ENCODE measurements at regions not wholly inside any gene's neighbourhood (a gene's known extent, or its start where the extent isn't known, plus 50 kb on each side); places are given as distances from the start of the nearest gene placed in this dataset.
"Not testable (repeated sequence)": the region's sequence is repeated elsewhere in the genome, so short reads cannot be mapped to it uniquely, and the experiment has no call there.

DNA sequence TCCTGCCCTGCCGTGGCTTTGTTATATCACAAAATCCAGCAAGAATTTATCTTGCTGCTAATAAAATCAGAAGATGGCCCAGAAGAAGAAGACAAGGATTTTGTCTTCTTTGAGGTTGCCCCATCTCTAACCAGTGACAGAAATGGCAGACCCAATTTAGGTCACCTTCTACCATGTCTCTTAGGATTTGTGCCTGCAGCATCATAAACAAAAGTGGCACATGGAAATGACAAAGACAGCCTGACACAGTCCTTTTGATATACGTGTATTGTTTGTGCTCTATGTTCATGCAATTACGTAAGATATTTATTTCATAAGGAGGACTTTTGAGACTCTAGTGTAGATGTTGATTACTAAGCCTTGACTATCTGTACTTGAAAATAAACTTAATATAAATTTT lies 135.9 kb upstream of the TMTC4 start:
- no peak for DNase-seq

DNA sequence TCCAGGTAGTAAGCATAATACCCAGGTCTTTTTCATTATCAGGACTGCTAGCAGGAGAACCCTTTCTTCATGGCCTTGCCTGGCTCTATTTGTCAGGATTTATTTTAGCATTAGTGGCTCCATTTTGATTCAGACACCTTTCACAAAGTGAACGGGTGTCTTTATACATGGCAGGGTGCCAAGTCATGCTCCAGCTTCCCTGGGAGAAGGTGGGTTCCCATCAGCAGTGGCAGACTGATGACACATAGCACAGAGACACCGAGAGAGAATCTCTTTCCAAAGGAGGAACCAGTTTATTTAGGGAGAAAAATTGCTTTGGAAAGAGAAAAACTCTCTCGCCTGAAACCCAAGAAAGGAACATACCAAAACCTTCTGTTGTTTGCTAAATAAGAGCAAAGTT lies 135.3 kb upstream of the TMTC4 start:
- DNase-seq, result no peak

DNA sequence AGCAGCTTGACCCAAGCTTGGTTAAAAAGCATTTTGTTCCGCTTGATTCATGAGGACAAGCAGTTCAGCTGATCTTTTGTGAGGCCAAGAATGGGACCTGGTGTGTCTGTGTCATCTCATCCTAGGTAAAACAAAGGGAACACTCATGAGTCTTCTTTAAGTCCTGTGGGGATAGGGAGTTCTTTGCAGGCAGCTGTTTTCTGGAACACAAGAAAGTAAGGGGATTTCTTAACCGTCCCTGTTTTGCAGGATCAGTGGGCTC lies 134.5 kb upstream of the TMTC4 start:
- no peak for DNase-seq

DNA sequence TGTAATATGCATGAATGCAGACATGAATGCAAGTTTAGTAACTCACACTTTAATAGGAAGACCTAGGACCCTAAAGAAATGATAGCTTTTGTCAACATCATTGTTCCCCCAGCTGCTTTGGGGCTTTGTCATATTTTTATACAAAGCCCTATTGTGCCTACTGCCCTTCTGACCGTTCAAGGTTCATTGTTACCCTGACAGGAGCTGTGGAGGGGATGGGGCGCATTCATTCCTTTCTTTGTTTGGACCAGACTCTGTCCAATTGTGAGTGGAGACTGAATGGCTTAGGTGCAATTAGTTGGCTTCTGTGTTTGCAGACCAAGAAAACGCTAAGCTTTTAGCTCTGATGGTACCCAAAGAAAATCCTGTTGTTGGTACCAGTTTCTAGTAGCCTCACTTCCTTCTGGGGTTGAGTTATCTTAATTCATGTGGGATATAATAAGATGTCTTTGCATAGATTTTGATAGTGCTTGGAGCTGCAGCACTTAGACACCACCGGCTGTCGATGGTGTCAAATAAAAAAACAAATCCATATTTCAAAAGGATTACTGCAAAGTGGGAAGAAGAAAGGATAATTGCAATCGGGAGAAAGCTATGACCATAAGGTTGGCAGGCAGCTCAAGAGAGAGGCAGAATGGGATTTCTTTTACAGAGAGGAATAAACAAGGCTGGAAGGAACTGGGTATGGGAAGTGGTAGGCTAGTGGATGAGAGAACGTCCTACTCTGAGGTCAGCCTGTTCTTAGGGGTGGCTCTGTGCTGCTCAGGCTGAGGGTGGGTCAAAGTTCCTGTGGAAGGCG lies 133.9 kb upstream of the TMTC4 start:
- DNase-seq, result no peak

DNA sequence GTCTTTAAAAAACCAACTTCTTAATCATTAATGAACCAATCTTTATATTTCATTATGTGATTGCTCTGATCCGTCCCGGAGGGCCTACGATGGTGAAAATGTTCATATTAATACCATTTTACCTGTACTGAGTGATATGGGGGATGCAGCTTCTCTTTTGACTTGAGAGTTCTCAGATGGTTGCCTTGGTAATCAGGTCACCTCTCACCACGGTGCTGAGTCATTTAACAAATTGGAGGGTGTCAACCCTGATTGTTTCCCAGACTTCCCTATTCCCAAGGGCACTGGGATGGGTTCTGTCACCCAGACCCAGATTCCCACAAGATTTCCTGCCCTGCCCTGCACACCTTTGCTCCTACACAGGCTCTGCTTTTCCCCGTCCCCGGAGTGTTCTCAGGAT lies 128.5 kb upstream of the TMTC4 start:
- DNase-seq, result no peak

DNA sequence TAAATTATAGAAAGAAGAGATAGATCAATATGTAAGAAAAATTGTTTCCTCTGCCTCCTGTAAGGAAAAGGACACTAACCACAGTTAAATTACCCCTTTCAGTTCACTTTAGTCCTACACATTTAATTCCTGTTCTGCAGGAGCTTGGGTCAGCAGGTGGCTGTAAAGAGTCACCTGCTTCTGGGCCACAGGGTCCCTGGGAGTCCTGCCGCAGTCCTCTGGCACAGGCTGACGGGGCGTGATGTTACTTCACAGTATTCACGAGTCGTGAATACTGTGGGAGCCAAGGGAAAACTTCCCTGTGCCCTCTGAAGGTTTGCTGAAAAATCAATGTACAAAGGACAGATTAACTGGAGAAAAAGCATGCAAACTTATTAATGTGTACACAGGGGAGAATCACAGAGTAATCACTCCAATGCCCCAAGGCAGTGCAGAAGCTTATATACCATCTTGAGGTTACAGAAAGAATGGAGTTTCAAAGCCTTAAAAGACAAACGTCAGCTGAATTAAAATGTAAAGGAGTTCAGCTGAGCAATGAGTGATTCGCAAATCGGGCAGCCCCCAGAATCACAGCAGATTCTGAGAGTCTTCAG lies 125.8 kb upstream of the TMTC4 start:
- no peak for DNase-seq

DNA sequence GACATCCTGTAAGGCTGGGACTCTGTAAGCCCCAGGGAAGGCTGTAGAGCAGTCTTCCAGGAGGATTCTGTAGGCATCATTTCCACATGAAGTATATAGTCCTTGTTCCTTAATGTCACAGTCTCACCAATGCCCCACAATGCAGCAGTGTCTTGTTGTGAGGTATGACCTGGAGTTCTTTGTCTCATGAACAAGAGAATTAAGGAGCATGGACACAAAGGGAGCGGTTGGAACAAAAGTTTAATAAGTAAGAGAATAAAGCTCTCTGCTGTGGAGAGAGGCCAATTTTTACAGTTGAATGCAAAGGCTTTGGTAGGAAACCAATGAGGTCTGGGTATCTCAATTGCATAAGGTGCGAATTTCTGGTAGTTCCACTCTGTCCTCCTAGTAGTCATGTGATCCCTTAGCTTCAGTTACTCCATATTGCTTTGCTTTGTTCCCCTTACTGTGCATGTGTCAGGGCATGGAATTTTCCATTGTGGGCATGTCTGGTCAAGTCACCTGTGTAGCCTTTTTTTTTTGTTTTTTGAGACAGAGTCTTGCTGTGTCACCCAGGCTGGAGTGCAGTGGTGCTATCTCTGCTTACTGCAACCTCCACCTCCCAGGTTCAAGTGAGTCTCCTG lies 124.3 kb upstream of the TMTC4 start:
- DNase-seq, result no peak

DNA sequence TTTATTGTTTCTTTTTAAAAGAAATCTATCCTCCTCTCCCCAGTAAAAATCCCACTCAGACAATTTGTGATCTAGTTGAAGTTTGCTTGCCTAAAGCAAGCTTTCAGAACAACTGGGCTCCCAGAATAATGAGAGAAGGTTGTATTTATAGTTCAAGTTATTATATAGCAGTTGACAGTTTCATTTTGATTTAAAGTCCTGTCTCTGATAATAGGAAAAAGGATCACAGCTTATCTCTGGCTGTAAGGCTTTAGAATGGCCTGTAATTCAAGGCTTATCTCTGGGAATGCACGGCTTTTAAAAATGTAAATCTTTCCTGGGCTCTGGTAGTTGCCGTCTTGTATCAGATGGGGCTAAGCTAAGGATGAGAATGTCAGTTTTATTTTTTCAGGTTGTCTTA lies 123.3 kb upstream of the TMTC4 start:
- DNase-seq, result no peak

DNA sequence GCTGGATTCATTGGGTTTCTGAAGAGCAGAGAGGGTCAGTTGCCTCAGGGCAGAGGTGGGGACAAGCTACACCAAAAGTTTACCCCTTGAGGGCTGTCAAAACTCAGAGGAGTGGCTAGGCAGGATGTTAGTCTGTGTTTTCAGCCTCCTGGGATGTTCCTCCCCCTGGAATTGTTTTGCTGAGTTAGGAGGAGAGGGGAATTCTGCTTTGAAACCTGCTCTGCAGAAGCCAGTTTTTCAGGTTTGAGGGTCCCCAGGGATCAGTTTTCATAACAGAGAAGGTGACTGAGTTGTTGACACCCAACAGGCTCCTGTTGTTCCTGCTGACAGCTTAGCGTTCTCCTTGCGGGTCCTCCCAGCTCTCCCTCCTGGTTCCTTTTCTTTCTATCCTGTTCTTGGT lies 121.9 kb upstream of the TMTC4 start:
- DNase-seq, result no peak

DNA sequence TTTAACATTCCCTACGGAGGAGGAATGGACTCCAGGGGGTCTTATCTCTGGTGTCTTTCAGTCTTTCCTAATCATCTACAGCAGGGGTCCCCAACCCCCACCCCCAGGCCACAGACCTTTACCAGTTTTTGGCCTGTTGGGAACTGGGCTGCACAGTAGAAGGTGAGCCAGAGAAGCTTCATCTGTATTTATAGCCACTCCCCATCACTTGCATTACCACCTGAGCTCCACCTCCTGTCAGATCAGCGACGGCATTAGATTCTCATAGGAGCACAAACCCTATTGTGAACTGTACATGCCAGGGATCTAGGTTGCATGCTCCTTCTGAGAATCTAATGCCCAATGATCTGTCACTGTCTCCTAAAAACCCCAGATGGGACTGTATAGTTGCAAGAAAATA lies 120.0 kb upstream of the TMTC4 start:
- DNase-seq, result no peak

DNA sequence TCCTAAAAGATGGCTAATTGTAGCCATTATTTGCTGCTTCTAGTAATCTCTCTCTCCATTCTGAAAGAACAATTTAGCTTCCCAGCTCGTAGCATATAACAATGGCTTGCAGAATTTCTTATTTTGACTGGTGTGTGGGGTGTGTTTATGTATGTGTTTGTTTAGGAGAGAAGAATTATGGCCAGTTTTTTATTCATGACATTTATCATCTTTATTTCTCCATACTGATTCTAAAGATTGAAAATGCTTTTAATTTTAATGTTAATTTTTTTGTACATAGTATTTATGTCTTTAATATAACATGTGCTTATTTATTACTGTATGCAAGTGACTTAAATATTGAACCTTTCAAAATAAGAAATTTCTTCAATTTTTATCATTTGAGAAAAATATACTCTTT lies 115.8 kb upstream of the TMTC4 start:
- DNase-seq, result no peak

DNA sequence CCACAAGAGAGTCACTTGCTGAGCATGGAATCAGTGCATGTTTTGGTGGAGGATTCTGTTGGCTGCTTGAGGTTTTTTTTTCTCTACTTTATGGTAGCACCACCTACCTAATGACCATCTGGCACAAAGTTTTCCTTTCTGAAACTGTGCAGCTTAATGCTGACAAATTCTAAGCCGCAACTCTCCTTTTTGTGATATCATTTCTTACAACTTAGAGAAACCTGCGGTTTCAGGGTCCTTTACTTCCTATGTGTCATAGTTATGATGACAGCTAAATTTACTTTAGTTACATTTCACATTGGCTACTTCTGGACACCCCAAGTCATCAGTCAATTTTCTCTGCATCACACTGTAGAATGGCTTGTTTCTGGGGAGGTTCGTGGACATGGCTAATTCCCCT lies 115.4 kb upstream of the TMTC4 start:
- no peak for DNase-seq

DNA sequence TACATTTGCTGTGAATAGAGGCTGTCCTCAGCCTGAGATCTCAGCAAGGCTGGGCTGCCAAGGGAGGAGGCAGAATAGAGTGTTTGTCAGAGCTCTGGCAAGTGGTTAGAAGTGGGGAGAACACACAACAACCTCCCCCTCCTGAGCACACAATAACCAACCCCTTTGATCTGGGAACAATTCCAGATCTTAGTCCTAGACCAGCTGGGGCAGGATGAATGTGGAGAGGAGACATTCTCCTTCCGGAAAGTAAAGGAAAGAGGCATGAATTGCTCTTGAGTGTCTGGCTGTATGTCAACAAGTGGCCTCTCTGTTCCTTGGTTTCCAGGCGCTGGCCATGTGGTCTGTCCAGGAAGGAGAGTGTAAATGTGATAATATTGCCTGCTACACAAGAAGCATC lies 114.9 kb upstream of the TMTC4 start:
- DNase-seq, result no peak

DNA sequence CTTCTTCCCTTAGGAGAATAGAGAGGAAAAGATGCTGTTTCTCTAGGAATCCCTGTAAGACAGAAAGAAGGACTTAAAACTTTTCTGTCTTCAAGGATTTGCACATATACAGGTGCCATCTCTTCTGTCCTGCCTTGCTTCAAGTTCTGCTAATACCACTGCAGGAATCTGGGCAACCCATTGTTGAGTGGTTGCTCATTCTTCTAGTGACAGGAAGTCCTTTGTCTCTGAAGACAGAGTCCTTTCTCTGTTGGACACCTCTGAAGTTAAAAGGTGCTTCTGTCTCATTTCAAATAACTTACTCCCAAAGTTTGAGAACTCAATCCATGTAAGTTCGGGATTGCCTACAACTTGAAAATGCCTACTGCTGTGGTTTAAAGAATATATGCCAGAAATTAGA lies 114.4 kb upstream of the TMTC4 start:
- no peak for DNase-seq

DNA sequence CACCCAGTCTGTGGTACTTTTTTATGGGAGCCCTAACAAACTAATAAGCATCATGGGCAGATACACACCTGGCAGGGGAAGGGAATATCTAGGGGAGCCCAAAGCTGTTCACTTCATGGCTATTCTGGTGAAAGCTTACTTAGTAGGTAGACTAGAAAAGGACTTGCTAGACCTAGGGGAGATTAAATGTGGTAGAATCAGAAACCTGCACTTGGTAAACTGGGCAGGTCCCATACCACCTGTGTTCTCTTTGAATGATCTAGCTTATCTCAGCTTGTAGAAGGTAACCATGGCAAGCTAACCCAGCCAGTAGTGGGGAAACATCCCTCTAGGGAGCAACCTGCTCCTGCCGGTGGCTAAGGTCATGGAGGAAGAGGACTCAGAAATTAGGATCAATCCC lies 113.9 kb upstream of the TMTC4 start:
- DNase-seq, result no peak

DNA sequence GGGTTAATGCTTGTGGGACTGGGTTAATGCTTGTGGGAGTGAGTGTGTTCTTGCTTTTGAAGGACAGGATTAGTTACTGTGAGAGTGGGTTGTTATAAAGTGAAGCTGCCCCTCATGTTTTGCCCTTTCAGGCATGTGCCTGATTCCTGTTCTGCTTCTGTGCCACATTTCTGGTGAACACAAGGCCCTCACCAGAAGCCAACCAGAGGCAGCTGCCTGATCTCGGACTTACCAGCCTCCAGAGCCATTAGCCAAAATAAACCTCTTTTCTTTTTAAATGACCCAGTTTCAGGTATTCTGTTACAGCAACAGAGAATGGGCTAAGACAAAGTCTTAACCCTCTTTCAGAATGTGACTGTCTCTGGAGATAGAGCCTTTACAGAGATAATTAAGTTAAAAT lies 113.3 kb upstream of the TMTC4 start:
- no peak for DNase-seq

DNA sequence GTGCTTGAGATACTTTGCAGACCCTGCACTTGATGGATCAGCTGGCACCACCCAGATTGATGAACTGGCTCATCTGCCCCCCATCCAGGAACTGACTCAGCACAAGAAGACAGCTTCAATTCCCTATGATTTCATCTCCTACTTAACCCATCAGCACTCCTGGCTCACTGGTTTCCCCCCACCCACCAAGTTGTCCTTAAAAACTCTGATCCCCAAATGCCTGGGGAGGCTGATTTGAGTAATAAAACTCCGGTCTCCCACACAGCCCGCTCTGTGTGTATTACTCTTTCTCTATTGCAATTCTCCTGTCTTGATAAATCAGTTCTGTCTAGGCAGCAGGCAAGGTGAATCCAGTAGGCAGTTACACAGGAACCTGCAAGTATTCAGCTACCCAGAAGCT lies 102.1 kb upstream of the TMTC4 start:
- DNase-seq, result peak; percentile 2

DNA sequence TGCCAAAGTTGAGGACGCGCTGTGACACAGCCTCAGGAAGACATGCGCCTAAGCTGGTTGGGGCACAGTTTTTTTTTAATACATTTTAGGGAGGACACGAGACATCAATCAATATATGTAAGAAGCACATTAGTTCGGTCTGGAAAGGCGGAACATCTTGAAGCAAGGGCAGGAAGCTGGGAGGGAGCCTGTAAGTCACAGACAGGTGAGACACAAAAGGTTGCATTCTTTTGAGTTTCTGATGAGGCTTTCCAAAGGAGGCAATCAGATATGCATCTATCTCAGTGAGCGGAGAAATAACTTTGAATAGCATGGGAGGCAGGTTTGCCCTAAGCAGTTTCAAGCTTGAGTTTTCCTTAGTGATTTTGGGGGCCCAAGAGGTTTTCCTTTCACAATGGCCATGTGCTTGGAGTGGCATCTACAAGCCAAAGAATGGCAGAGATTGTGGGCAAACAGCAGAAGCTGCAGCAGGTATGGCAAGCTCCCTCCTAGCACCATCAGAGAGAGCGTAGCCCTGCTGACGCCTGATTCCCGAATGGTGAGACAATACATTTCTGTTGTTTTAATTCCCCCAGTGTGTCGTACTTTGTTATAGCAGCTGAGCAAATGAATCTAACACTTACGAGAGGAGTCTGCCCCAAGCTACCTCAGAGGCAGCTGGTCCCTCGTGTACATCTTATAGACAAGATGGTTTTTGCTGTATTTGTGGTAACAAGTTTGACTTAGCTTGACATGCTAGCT lies 99.5 kb upstream of the TMTC4 start:
- no peak for DNase-seq

DNA sequence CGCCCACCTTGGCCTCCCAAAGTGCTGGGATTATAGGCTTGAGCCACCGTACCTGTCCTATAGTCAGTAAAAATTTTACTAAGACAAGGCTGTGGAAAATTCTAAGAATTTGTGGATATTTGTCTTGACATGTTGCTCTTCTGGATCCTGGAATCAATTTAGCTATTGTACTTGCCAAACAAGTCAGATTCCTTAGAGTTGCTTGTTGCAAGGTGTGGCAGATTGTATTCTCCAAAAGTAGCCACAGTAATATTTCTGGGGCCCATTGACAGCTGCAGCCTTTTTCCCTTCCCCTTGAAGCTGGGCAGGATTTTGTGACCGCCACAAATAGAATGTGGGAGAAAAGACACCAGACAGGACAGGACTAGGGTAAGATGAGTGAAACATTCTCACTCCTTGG lies 98.8 kb upstream of the TMTC4 start:
- DNase-seq, result no peak

DNA sequence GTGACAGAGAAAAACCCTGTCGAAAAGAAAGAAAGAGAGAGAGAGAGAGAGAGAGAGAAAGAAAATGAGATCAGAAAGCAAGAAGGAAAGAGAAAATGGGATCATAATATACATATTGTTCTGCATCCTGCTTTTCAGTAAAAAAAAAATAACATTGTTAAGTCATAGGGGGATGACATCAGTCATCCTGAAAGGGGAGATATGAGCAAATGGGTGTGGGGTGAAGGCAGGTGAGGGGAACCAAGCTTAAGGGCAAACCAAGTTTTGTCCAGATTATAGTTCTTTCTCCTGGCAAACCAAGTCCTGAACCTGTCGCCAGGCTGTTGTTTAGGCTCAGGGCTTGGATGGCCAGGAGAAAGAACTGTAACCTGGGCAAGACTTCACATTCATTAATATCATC lies 92.6 kb upstream of the TMTC4 start:
- no peak for DNase-seq

DNA sequence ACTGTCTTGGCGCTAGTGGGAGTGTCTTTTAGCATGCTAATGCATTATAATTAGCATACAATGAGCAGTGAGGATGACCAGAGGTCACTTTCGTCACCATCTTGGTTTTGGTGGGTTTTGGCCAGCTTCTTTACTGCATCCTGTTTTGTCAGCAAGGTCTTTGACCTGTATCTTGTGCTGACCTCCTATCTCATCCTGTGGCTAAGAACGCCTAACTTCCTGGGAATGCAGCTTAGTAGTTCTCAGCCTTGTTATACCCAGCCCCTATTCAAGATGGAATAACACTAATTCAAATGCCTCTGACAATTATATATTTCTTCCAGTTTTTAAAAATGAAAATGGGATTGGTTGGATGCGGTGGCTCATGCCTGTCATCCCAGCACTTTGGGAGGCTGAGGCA lies 92.0 kb upstream of the TMTC4 start:
- not testable (repeated sequence) for DNase-seq

DNA sequence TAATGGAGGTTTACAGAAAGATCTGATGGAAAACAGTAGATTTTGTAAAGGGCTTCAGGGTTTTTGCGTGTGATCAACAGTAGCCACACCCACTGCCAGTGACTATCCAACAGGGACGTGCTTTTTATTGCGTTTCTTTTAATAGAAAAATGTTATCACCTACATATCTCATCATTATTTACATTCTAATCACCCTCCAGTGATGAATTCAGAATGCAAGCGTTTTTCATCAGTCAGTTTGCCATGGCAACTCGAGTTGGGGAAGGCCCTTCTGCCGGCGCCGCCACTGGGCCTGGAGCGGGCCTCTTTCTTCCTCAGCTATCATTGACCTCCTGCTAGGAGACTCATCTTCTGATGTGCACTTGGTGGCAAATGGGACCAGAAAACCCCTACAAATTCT lies 90.3 kb upstream of the TMTC4 start:
- no peak for DNase-seq

DNA sequence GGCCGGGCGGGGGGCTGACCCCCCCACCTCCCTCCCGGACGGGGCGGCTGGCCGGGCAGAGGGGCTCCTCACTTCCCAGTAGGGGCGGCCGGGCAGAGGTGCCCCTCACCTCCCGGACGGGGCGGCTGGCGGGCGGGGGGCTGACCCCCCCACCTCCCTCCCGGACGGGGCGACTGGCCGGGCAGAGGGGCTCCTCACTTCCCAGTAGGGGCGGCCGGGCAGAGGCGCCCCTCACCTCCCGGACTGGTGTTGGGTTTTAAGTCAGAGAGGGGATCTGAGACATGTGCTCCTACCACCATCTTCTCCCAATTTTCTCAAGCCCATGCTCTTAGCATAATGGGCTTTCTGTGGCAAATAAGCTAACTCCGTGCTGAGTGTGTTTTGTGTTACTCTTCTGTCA lies 87.5 kb upstream of the TMTC4 start:
- not testable (repeated sequence) for DNase-seq

DNA sequence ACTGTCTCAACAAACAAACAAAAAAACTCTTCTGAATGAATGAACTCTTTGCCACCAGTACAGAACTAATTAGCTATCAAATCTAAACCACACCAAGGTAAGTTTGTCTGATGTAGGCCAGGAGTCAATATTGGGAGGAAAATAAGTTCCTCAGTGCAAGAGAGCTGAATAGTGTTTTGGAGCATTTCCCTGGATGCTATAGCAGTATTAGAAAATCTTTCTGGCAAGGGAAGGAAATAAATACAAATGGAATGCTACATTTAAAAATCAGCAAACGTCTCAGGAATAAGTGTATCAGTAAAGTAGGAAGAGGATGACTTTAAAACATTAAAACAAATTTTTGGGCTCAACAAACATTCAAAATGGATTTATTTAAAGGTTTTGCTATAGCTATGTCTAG lies 81.3 kb upstream of the TMTC4 start:
- DNase-seq, result no peak

All from EL (cell line).